ENCODE measurements at regions not wholly inside any gene's neighbourhood (a gene's known extent, or its start where the extent isn't known, plus 50 kb on each side); places are given as distances from the start of the nearest gene placed in this dataset.

DNA sequence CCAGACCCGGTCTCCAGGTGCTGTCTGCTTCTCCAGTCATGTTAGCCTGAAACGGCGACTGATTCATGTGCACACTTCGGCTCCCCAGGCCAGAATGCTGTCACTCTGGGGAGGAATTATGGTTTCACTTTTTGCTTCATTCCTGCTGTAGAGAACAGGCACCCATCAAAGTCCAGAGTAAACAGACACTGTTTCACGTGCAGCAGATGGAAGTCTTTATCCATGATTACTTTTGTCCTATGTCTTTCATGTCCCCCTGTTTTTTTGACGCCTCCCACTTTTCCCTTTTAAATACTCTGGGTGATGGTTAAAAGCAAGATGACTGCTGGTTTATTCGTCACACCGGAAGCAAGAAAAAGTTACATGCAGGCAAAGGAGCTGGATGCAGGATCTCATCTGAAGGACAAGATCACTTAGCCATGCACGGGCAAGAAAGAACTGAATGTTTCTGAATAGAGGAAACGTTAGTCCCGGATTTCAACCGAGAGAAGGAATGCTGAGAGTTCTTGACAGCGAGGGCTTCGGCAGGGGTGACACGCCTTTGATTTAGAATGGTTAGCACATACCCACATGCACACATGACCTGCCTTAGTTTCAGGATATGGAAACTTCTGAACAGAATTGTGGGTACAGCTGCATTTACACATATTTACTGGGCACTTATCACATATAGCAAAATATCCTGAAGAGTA, 250.0 kb upstream of the KLF6 start:
- peak; percentile 7 for DNase-seq

- DNase-seq: no peak
Observed at GRCh38 chr10:4033341-4033896, 248.4 kb upstream of the KLF6 start.

DNA sequence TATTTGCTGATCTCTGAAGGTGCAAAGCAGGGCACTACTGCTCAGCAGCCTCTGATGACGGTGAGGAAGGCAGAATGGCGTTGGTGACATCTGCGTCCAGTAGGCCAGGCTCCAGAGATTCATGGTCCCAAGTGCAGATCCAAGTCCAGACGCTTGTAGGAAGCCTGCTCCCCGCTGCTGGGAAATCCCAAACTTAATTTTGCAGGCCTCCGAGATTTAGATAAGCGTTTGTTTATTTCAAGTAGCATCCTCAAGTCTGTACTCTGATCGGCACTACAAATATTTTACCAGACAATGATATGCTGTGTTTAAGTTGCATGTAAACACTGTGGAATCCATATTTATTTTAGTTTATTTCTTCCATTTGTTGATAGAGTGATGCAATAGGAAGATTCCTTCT, 244.9 kb upstream of the KLF6 start:
- DNase-seq: no peak

- DNase-seq: no peak
Observed at GRCh38 chr10:4028854-4029583, 244.0 kb upstream of the KLF6 start.

- DNase-seq: no peak
Observed at GRCh38 chr10:4028027-4028471, 243.0 kb upstream of the KLF6 start.

GRCh38 chr10:4025339-4025738, 240.3 kb upstream of the KLF6 start:
- no peak for DNase-seq

DNA sequence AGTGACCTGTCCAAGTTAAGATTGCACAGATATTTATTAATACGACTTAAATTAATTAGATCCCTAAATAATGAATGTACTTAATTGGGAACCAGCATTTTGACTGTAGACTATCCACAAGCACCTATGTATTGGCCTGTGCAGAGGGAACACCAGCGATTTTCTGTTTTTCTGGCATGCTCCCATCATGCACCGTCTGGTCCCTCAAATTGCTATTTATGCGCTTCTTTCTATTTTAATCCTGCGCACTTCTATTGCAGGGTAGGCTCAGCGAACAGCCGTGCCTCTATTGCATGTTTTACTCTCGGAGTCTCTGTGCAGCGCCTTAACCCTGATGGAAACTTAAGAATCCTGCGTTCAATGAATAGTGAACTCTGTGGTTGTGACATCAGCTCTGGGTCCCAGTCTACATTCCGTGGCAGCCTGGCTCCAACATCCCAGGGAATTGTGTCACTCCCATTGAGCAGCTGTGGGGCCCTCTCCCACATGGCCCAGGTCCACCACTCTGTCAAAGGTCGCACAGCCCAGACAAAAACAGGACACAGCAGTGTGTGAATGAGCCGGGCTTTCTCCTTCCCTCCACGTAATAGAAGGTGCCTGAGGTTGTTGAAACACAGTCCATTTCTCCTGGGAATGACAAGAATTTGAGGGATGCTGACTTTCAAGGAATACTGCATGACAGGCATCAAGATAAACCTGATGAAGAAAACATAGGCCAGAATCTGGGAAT, 239.7 kb upstream of the KLF6 start:
- DNase-seq: peak; percentile 7

DNA sequence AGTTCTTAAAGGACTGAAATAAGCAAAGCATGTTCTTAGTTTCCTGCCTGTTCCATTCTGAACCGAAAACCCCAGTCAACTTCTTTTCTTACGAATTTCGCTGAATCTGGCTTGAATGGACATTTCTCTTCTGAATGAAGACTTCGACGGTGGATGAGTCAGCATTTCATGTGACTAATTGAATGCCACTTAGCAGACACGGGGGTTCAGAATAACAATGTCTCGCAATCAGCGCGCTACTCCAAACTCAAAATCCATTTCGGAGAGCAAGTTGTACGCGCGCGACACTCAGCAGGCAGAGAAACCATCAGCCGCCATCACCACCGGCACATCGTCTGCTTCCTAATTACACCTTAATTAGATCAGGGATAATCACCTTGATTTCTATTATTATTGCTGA, 239.0 kb upstream of the KLF6 start:
- DNase-seq: no peak

DNA sequence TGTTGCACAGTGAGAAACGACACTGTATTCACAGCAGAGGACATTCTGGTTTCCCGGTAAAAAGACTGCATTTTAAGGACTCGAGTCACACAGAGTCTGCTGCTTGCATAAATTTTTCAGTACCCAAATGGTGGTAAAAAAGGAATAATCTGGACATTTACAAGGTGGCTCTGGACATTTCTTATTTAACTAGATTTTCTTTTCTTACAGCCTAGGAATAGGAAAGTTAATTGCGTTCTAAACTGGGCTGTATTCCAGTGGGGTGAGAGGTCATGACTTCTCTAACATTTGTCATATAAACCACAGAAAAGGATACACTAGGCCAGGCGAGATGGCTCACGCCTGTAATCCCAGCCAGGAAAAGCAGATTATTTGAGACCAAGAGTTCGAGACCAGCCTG, 237.5 kb upstream of the KLF6 start:
- DNase-seq: no peak

DNA sequence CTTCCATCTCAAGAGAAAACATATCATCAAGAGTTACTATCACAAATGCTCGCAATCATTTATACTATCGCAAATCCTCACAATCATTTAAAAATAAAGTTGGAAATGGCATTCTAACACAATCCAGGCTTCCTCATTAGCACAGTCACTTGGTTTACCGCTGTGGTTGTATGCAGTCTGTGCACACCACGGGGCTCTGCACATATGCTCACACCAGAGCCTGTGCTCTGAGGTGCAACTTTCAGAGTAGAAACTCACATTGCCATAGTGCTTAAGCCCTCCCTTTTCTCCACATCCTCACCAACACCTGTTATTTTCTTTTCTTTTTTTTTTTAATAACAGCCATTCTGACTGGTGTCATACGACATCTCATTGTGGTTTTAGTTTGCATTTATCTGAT, 235.6 kb upstream of the KLF6 start:
- no peak for DNase-seq

GRCh38 chr10:4018054-4018511, 233.1 kb upstream of the KLF6 start:
- DNase-seq: no peak

GRCh38 chr10:4017336-4017735, 232.3 kb upstream of the KLF6 start:
- no peak for DNase-seq

DNA sequence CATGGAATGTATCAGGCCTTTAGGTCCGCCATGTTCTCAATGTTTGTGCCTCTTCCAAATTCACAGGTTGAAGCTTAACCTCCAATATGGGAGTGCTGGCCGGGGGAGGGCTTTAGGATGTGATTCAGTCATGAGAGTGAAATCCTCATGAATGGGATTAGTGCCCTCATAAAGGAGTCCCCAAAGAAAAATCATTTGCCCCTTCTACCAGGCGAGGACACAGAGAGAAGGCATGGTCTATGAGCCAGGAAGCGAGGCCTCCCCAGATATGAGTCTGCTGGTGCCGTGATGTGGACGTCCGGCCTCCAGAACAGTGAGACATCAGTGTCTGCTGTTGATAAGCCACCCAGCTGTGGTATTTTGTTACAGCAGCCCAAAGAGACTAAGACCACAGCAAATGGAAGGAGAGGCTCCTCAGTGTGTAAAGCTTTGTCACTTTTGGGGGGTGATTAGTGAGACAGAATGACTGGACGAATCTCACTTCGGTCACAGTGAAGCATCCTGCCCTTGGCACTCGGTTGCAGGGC, 231.3 kb upstream of the KLF6 start:
- DNase-seq: no peak

DNA sequence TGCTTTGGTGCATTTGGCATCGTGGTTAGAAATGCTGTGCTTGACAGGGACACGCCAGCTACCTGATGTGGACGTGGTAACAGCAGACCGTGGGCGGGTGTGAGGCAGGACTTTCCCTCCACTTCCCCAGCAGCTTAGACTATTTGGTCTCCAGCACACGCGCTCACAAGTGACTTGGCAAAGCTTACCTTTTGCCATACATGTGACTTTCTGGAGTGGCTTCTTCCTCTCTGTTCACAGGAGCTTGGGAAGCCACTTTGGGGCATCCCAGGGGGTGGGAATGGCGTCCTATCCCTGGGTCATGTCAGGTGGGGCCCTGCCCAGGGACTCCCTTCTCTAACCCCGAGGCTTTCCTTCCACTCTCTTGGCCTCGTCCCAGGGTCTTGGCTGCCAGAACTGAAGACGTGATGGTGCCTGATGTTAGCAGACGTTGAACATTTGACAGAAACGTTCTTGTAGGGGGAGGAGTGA, 228.7 kb upstream of the KLF6 start:
- no peak for DNase-seq

- no peak for DNase-seq
Observed at GRCh38 chr10:4012848-4013247, 227.8 kb upstream of the KLF6 start.

- DNase-seq: no peak
Observed at GRCh38 chr10:4011136-4011812, 226.3 kb upstream of the KLF6 start.

DNA sequence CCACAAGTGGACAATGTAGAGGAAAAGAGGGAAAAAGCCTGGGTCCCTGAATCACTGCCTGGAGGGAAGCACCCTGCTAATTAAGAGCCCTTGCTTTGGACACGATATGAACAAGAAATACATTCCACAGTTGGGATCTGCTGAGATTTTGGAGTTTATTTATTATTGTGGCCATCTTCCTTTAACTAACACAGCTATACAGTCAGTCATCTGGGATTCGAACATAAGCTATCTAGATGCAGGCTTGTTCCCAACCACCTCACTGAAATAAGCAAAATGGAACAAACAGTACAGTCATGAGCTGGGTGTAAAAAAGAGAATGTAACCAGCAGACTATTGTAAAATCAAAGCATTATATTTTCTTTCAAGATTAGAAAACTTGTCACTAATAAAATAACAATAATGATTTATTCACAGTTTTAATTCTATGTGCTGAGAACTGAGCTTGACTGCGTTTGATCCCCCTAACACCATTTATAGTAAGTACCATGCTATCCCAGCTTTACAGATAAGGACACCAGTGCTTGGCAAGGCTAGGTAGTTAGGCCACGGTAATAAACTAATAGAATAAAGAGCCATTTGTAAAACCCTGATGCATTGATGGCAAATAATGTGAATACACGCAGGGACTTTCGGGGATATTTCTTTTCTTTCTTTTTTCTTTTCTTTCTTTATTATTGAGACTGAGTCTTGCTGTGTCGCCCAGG, 223.8 kb upstream of the KLF6 start:
- DNase-seq: no peak

DNA sequence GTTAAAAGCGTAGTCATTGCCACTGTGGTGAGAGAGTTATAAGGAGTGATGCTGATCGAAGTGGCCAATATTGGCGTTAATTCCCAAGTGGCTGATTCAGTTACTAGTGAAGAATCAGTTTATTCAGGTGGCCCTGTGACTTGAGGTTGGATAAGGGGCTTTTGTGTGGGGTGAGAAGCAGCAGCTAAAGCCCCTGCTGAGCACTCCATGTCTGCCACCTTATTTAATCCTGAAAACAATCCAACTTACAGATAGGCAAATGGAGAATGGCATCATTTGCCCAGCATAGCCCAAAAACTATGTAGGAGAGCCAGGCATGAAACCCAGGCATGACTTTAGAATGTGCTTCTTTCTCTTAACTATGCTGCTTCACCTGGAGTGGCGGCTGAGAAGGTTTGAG, 222.8 kb upstream of the KLF6 start:
- no peak for DNase-seq

GRCh38 chr10:4006858-4007257, 221.8 kb upstream of the KLF6 start:
- no peak for DNase-seq

DNA sequence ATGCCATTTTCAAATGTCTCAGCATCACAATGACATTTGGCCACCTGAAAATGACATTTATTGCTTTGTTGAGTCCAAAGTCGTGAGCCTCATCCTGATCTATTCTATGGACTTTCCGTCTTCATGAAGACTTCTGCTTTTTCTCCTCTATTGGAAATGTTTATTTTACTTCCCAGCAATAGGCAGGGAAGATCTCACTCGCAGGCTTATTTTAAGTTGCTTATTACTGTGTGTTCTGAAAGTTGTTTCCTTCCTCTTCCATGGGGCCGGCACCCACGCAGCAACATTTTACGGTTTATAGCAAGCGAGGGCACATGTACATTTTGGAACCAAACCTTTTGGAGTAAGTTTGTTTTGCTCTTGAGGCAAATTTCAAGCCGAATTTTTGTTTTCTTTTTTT, 221.0 kb upstream of the KLF6 start:
- no peak for DNase-seq

DNA sequence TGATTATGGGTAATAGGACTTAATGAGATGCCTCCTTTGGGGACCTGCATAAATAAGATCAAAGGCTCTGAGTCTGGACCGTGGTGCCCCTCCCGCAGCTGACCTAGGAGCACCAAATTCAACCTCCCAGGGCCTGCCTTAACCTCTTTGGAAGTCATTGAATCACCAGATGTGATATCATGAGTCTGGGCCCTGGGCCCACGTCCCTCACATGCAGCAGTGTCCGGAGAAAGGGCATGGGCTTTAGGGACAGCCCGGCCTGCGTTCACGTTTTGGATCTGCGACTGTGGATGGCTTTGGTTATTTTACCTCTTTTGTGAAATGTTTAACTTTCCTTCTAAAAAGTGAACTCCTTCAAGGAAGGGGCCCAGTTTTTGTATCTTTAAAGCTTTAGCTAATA, 220.0 kb upstream of the KLF6 start:
- no peak for DNase-seq

DNA sequence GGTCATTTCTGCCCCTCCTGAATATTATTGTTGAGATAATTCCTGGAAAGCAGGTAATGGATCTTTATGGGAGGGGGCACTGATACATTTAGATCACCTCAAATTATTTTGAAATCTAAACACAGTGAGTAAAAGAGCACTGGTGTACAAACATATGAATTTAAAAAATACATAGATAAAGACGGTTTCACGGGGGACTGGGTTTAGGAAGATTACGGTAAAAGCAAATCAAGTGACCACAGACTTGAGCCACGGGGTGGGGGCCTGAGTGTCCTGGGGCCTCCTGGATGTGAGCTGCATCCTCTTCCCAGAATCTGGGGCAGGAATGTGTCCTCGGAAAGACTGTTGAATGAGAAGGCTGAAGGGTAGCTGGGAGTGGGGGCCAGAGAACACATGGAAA, 219.1 kb upstream of the KLF6 start:
- DNase-seq: no peak
